Progenitor cell of endocrine pancreas (in vitro differentiated cells): ENCODE measurements at regions not wholly inside any gene's neighbourhood (a gene's known extent, or its start where the extent isn't known, plus 50 kb on each side); places are given as distances from the start of the nearest gene placed in this dataset.

Experiments used
- DNase-seq: peaks from one replicate; pipeline ENCODE4 v3.0.0; 2021; ENCODE audit warnings: low spot score; ENCODE audit not compliant: unreplicated experiment
- H3K27ac Mint-ChIP-seq: 2 replicates; pipeline ENCODE4 v1.8.0; 2021; ENCODE audit warnings: mild to moderate bottlenecking, moderate library complexity, mixed read lengths
- H3K27me3 Mint-ChIP-seq: 2 replicates; pipeline ENCODE4 v1.8.0; 2021; ENCODE audit warnings: mixed read lengths
- H3K36me3 Mint-ChIP-seq: 2 replicates; pipeline ENCODE4 v1.8.0; 2022; ENCODE audit warnings: mixed read lengths; ENCODE audit not compliant: insufficient read depth
- H3K4me1 Mint-ChIP-seq: 2 replicates; pipeline ENCODE4 v1.8.0; 2021; ENCODE audit warnings: low read depth, mixed read lengths
- H3K4me3 Mint-ChIP-seq: 2 replicates; pipeline ENCODE4 v1.8.0; 2021; ENCODE audit warnings: low read depth, mild to moderate bottlenecking, moderate library complexity, mixed read lengths
- H3K9me3 Mint-ChIP-seq: 2 replicates; pipeline ENCODE4 v1.8.0; 2021; ENCODE audit warnings: low read depth, mixed read lengths
- CTCF ChIP-seq: fragments of 200-600 bp; sonication (generic); IDR thresholded peaks from one replicate; pipeline ENCODE4 v1.5.0; 2021; ENCODE audit warnings: antibody characterized with exemption, mild to moderate bottlenecking; ENCODE audit not compliant: unreplicated experiment

- Mint-ChIP-seq H3K4me3 (no peak overlapping the region), H3K27me3 (no peaks in the 10 kb centered on the region), H3K9me3 (no peaks in the 10 kb centered on the region), H3K27ac (no peak overlapping the region), H3K4me1 (peaks cover 5% of the 10 kb centered on the region), H3K36me3 (no peaks in the 10 kb centered on the region)
- TF ChIP-seq CTCF: no peak
- no peak for DNase-seq
These were observed 133.2 kb downstream of the LARP7 start for GRCh38 chr4:112770114-112770513.

GRCh38 chr4:112775801-112776200 lies 138.9 kb downstream of the LARP7 start:
- no peak for TF ChIP-seq CTCF
- no peak for DNase-seq
- Mint-ChIP-seq H3K4me3 (no peak overlapping the region), H3K27me3 (no peaks in the 10 kb centered on the region), H3K9me3 (no peaks in the 10 kb centered on the region), H3K27ac (no peak overlapping the region), H3K36me3 (no peaks in the 10 kb centered on the region), H3K4me1 (no peaks in the 10 kb centered on the region)

- no peaks in the 10 kb centered on the region for H3K36me3 Mint-ChIP-seq
- no peak overlapping the region for H3K27ac Mint-ChIP-seq
- no peaks in the 10 kb centered on the region for H3K9me3 Mint-ChIP-seq
- no peaks in the 10 kb centered on the region for H3K4me1 Mint-ChIP-seq
- no peaks in the 10 kb centered on the region for H3K27me3 Mint-ChIP-seq
- TF ChIP-seq CTCF: no peak
- H3K4me3 Mint-ChIP-seq: no peak overlapping the region
- DNase-seq: no peak
These were observed 139.6 kb downstream of the LARP7 start for GRCh38 chr4:112776535-112776934.

- DNase-seq: no peak
These were observed 141.6 kb downstream of the LARP7 start for GRCh38 chr4:112778520-112778919.

GRCh38 chr4:112793033-112793432 lies 156.1 kb downstream of the LARP7 start:
- no peak for TF ChIP-seq CTCF
- Mint-ChIP-seq H3K27me3 (no peaks in the 10 kb centered on the region), H3K4me1 (peaks cover 1% of the 10 kb centered on the region), H3K27ac (no peak overlapping the region), H3K4me3 (no peak overlapping the region), H3K9me3 (peaks cover 5% of the 10 kb centered on the region), H3K36me3 (no peaks in the 10 kb centered on the region)
- DNase-seq: no peak

More at GRCh38 chr4:112778520-112778919, 141.6 kb downstream of the LARP7 start:
- Mint-ChIP-seq H3K27me3 (no peaks in the 10 kb centered on the region), H3K4me1 (no peaks in the 10 kb centered on the region), H3K27ac (no peak overlapping the region), H3K36me3 (no peaks in the 10 kb centered on the region), H3K9me3 (no peaks in the 10 kb centered on the region), H3K4me3 (no peak overlapping the region)
- TF ChIP-seq CTCF: no peak
